HL-60 (cell line): ENCODE measurements at regions not wholly inside any gene's neighbourhood (a gene's known extent, or its start where the extent isn't known, plus 50 kb on each side); places are given as distances from the start of the nearest gene placed in this dataset.

Experiments
- DNase-seq, 2 experiments: peaks; one replicate each; pipeline ENCODE4 v3.0.0-alpha.2; 2010 to 2020; ENCODE audit warnings: low read depth in 1 of 2, low spot score in 1 of 2
- H3K27ac ChIP-seq: fragments of 250-450 bp; sonication (Bioruptor Pico); replicated peaks from 2 replicates; pipeline ENCODE4 v1.5.1; 2020; ENCODE audit warnings: mild to moderate bottlenecking, moderate library complexity
- H3K27me3 ChIP-seq: fragments of 250-450 bp; sonication (Bioruptor Pico); 2 replicates; pipeline ENCODE4 v1.5.1; 2021; ENCODE audit warnings: mild to moderate bottlenecking, moderate library complexity; ENCODE audit not compliant: insufficient read depth, poor library complexity, severe bottlenecking
- H3K4me3 ChIP-seq: replicated peaks from 2 replicates; pipeline ENCODE4 v1.5.1; 2011; ENCODE audit warnings: mild to moderate bottlenecking, control low read depth, low read length; ENCODE audit not compliant: insufficient read depth
- GABPA ChIP-seq: IDR thresholded peaks from 2 replicates; pipeline ENCODE4 v1.6.1; 2012; ENCODE audit warnings: low read depth
- POLR2AphosphoS5 ChIP-seq: IDR thresholded peaks from 2 replicates; pipeline ENCODE4 v1.6.1; 2012; ENCODE audit warnings: low read depth
- SPI1 ChIP-seq: IDR thresholded peaks from 2 replicates; pipeline ENCODE4 v1.6.1; 2012; ENCODE audit warnings: low read depth, mild to moderate bottlenecking, borderline replicate concordance
- TF ChIP-seq, protein P1 (sequence below): IDR thresholded peaks from 2 replicates; pipeline ENCODE4 v1.6.1; 2012; ENCODE audit warnings: low read depth; ENCODE audit not compliant: insufficient replicate concordance
- TF ChIP-seq, protein P2 (sequence below): IDR thresholded peaks from one replicate; pipeline ENCODE4 v1.5.1; 2011; ENCODE audit warnings: low read length, control low read depth, inconsistent platforms; ENCODE audit not compliant: insufficient read depth

DNA sequence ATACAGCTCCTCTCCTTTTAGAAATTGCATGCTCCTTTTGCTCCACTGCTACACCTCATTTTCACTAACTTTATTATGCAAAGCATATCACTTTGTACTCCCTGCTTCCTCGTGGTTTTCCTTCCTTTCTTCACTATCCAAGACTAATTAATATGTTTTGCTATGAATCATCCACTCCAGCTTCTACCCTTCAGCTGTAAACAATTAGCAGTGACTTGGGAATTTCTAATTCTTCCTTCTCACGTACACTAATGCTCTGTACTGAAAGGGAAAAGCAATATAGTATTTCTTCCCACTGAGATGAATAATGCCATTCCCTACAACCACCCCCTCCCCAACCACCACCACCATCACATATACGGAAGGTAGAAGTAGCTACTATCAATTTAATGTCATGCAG, 1917.0 kb downstream of the MRPL39 start:
- Histone ChIP-seq H3K27ac (no peak overlapping the region), H3K4me3 (no peak overlapping the region), H3K27me3 (no peaks in the 10 kb centered on the region)
- DNase-seq: no peak
- no peak for TF ChIP-seq SPI1
- TF ChIP-seq, protein P1, sequence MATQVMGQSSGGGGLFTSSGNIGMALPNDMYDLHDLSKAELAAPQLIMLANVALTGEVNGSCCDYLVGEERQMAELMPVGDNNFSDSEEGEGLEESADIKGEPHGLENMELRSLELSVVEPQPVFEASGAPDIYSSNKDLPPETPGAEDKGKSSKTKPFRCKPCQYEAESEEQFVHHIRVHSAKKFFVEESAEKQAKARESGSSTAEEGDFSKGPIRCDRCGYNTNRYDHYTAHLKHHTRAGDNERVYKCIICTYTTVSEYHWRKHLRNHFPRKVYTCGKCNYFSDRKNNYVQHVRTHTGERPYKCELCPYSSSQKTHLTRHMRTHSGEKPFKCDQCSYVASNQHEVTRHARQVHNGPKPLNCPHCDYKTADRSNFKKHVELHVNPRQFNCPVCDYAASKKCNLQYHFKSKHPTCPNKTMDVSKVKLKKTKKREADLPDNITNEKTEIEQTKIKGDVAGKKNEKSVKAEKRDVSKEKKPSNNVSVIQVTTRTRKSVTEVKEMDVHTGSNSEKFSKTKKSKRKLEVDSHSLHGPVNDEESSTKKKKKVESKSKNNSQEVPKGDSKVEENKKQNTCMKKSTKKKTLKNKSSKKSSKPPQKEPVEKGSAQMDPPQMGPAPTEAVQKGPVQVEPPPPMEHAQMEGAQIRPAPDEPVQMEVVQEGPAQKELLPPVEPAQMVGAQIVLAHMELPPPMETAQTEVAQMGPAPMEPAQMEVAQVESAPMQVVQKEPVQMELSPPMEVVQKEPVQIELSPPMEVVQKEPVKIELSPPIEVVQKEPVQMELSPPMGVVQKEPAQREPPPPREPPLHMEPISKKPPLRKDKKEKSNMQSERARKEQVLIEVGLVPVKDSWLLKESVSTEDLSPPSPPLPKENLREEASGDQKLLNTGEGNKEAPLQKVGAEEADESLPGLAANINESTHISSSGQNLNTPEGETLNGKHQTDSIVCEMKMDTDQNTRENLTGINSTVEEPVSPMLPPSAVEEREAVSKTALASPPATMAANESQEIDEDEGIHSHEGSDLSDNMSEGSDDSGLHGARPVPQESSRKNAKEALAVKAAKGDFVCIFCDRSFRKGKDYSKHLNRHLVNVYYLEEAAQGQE: no peak

DNA sequence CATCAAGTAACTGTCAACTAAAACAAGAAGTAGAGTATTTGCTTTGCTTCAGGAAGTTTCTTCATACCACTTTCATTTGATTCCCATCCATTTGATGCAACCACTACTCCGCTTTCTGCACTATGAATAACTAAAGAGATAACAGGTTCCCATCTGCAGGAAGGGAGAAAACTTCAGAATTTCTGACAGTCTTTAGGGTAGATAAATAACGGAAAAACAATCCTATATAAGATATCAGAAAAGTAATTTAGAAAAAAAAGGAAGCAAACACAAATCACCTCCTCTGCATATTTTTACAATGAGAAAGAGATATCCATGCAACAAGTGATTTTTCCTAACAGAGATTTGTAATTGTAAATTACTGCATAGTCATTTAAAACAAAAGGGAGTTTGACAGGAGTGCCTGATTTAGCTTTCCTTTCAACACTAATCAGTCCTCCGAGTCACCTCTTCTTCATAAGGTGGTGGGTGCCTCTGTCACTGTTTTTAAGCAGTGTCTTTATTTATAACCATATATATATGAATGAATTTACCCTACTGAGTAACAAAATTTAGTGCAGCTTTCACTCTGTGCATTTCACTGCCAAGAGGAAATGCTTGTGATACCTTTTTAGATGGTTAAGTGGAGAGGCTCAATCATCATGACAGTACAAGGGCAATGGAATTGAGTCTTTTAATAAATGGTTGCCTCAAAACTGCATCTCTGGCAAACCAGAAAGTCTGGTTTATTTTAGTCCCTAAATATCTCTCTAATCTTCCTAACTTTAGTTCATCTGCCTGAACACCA, 1920.4 kb downstream of the MRPL39 start:
- Histone ChIP-seq H3K4me3 (no peak overlapping the region), H3K27me3 (no peaks in the 10 kb centered on the region), H3K27ac (no peak overlapping the region)
- TF ChIP-seq, protein P1: no peak
- TF ChIP-seq, protein P2, sequence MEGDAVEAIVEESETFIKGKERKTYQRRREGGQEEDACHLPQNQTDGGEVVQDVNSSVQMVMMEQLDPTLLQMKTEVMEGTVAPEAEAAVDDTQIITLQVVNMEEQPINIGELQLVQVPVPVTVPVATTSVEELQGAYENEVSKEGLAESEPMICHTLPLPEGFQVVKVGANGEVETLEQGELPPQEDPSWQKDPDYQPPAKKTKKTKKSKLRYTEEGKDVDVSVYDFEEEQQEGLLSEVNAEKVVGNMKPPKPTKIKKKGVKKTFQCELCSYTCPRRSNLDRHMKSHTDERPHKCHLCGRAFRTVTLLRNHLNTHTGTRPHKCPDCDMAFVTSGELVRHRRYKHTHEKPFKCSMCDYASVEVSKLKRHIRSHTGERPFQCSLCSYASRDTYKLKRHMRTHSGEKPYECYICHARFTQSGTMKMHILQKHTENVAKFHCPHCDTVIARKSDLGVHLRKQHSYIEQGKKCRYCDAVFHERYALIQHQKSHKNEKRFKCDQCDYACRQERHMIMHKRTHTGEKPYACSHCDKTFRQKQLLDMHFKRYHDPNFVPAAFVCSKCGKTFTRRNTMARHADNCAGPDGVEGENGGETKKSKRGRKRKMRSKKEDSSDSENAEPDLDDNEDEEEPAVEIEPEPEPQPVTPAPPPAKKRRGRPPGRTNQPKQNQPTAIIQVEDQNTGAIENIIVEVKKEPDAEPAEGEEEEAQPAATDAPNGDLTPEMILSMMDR: no peak
- TF ChIP-seq SPI1: no peak
- no peak for TF ChIP-seq POLR2AphosphoS5
- no peak for TF ChIP-seq GABPA
- DNase-seq: no peak

DNA sequence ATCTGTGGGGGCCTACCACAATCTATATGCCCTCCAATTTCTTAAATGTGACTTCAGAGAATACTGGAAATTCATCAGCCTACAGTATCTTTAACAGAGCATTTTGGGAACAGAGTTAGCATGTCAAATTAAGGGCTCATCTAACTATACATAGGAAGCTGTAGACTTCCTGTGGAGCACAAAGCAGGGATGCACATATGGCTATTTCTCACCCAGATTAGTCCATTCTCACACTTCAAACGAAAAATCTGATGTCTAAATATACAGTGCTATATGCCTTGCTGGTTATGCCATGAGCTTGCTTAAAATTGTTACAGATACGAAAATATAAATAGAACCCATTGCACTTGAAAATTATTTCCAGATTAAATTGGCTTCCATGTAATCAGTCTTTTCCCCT, 1922.8 kb downstream of the MRPL39 start:
- no peak for TF ChIP-seq SPI1
- no peak for TF ChIP-seq GABPA
- no peak for TF ChIP-seq POLR2AphosphoS5
- TF ChIP-seq, protein P1: no peak
- TF ChIP-seq, protein P2: no peak
- Histone ChIP-seq H3K4me3 (no peak overlapping the region), H3K27ac (no peak overlapping the region), H3K27me3 (no peaks in the 10 kb centered on the region)
- DNase-seq: no peak
